GM18511 (cell line): ENCODE measurements at regions not wholly inside any gene's neighbourhood (a gene's known extent, or its start where the extent isn't known, plus 50 kb on each side); places are given as distances from the start of the nearest gene placed in this dataset.
"Not testable (repeated sequence)": the region's sequence is repeated elsewhere in the genome, so short reads cannot be mapped to it uniquely, and the experiment has no call there.

Experiments
- ATAC-seq: cut with Tn5 transposase; IDR thresholded peaks from one replicate; pipeline ENCODE4 v1.9.1; 2021; ENCODE audit warnings: mild to moderate bottlenecking, moderate library complexity; ENCODE audit not compliant: unreplicated experiment

DNA sequence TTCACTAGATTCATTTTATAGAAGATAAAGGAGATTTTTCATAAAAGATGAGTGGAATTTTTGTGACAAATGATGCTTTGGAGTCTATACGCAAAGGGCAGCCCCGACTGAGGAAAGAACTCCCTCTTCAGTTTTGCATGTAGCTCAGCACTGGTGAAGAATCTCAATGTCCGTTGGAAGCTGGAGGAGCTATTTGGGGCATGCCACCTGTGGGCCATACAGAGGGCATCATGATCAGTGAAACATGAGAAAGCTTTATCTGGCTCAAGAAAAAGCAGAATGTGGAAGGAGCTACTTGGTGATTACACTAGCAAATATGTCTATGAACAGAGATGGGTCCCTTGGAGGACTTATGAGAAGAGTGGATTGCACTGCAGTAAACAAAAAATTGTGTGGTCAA lies 1359.3 kb downstream of the REEP3 start:
- no peak for ATAC-seq

DNA sequence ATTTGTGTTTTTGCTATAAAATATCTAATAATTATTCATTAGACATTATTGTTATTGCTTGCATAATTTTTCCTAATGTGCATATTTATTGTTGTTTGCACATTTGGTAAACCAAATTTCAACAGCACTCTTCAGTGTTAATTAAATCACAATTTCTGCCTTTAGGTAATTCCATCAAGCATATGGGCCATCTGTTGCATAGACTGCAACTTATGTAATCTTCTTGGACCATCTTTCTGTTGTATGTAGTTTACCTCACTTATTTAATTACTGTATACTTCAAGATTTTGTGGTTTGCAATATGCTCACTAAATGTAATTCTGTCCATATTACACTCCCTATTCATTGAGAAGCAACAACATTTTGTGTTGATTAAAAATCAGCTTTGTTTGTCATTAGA lies 1360.1 kb downstream of the REEP3 start:
- ATAC-seq, result no peak

DNA sequence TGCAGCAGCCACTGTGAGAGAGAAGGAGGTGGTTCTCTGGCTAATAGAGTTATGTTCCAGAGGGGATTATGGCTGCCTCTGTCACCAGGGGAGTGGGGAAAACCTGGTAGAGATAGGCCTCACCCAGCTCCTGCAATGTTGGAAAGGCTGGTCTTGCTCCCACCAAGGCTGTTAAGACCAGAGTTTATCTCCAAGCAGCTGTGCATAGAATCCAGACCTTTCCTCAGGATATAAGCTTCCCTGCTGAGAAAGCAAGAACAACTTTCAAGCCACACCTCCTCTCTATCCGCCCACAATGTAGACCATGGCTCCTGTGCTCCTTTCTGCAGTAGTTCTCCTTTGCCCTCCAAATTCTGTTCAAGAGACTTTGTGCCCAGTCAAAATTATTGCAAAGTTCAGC lies 1375.4 kb downstream of the REEP3 start:
- ATAC-seq, result no peak

DNA sequence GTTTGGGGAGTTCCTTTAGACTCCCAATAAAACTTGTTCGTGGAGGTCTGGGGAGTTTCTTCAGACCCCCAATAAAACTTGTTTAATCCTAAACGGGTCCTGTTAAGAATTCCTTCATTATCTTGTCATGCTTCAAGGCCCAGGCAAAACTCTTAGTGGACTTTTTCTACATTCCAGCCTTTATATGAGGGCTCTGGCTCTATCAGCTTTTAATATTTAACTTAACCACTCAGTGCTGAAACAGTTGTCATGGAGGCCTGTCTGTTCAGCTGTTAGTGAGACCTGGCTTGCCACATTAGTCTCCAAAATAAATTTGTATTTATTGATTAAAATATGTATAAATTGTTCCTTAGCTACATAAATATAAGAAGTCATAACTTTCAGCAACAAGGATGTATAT lies 1385.1 kb downstream of the REEP3 start:
- not testable (repeated sequence) for ATAC-seq

DNA sequence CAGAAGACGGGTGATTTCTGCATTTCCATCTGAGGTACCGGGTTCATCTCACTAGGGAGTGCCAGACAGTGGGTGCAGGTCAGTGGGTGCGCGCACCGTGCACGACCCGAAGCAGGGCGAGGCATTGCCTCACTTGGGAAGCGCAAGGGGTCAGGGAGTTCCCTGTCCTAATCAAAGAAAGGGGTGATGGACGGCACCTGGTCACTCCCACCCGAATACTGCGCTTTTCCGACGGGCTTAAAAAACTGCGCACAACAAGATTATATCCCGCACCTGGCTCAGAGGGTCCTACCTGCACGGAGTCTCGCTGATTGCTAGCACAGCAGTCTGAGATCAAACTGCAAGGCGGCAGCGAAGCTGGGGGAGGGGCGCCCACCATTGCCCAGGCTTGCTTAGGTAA lies 1403.1 kb downstream of the REEP3 start:
- ATAC-seq, result not testable (repeated sequence)

DNA sequence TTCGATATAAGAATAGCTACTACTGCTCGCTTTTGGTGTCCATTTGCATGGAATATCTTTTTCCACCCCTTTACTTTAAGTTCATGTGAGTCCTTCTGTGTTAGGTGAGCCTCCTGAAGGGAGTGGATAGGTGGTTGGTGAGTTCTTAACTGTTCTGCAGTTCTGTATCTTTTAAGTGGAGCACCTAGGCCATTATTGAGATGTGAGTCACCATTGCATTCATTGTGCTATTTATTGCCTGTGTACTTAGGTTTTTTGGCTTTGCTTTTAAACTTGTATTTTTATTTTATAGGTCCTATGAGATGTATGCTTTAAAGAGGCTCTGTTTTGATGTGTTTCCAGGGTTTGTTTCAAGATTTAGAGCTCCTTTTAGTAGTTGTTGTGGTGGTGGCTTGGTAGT lies 1430.8 kb downstream of the REEP3 start:
- no peak for ATAC-seq

DNA sequence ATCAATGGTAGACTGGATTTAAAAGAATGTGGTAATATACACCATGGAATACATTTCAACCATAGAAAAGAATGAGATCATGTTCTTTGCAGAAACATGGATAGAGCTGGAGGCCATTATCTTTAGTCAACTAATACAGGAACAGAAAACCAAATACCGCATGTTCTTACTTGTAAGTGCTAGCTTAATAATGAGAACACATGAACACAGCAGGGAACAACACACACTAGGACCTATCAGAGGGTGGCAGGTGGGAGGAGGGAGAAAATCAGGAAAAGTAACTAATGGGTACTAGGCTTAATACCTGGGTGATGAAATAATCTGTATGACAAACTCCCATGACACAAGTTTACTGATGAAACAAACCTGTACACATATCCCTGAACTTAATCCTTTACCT lies 1435.2 kb downstream of the REEP3 start:
- ATAC-seq, result no peak

DNA sequence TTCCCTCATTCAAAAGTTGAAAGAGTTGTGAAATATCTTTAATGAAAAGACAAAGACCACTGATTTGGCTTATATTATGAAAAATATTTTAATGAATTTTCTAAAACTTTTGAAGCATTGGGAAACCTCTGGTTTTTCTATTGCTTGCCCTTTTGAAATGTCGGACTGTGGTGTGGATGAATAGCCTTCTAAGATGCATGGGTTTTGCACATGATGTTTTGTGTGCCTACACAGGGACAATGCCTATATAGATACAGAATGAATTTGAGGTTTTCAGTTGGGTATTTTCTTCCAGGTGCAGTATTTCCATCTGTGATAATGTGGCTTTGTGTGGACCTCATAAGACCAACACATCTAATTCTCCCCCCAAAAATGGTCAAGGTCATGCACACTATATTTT lies 1437.9 kb downstream of the REEP3 start:
- no peak for ATAC-seq

DNA sequence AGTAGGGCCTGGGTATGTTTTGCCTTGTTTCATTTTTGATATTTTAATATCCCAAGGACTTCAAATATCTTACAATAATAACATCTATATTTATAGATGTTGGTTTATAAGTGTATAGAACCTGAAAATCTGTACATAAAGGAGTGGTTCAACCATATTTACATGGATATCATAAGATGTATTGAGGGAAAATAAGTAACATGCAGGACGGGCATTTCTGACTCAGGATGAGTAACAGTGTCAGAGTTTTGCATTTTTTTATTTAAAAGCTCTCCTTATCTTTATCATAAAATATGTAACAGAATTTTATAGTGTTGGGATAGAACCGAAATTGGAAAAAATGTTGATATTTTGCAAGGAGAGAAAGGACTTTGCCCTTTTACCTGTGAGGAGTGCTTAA lies 1438.7 kb downstream of the REEP3 start:
- ATAC-seq, result no peak

DNA sequence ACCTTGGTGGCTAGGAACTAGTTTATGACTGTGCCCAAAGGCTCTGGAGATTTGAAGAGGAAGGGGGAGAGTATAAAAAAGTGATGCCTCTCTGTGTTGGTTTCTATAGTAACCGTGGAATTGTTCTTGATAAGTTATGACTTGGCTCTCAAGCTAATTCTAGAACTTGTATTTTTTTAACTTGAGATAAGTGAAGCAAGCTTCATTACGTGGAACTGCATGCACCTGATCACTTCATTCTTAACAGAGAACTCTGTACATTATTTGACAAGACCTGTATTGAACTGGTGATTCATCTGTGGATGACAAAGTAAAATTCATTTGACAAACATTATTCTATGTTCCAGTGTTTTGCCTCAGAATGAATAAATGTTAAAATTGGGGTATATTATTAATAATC lies 1452.2 kb downstream of the REEP3 start:
- ATAC-seq, result no peak

DNA sequence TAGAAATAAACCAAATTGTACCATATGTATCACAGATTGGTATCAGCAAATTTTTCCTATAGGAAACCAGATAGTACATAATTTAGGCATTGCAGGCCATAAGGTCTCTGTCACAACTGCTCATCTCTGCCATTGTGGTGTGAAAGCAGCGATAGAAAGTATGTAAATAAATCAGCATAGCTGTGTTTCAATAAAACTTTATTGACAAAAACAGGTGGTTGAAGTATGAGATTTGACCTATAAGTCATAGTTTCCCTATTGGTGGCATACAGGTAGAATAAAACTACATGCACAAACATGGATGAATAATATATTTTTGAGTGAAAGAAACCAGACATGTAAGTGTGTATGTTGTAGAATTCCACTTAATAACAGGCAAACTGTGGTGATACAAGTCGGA lies 1454.9 kb downstream of the REEP3 start:
- ATAC-seq, result no peak

DNA sequence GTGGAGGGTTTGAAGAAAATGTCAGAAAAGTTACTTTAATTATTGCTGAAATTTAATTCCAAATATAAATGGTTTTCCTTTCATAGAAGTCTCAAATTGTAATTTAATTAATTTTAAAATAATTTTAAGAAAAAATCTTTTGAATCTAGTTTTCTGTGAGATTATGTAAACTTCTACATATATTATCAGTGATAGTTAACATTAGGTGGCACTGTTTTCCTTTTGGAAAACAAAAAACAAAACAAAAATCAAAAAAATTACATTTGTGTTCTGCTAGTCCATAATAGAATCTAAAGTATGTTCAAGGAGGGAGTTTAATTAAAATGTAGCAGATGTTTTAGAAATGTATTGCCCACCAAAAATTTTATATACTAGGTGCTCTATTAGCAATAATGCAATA lies 1456.7 kb downstream of the REEP3 start:
- ATAC-seq, result no peak

DNA sequence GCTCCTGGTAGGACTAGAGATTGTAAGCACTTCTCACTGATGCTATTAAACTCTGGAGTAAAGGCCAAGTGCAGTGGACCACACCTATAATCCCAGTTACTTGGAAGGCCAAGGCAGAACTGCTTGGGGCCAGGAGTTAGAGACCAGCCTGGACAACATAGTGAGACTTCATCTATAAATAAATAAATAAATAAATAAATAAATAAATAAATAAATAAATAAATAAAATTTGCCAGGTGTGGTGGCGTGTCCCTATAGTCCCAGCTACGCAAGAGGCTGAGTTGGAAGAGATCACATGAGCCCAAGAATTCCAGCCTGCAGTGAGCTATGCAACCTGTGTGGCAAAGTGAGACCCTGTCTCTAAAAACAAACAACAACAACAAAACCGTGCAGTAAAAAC lies 1475.7 kb downstream of the REEP3 start:
- ATAC-seq, result no peak

DNA sequence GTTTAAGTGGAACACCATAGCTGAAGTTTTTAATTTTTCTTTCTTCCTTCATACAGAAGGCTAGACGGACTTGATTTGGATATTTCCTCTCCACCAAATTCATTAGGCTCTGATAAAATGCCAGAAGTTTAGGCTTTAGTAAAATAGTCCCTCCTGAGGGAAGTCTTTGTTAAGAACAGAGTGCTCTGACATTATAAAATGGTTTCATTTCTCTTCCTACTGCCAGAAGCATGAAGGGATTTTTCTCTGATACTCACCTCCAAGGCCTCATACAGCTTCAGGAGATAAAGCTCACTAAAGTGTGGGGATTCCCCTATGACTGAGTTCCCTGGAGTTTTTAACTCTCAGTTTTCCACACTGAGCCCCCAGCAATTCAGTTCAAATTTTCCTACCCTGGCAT lies 1489.6 kb downstream of the REEP3 start:
- no peak for ATAC-seq

DNA sequence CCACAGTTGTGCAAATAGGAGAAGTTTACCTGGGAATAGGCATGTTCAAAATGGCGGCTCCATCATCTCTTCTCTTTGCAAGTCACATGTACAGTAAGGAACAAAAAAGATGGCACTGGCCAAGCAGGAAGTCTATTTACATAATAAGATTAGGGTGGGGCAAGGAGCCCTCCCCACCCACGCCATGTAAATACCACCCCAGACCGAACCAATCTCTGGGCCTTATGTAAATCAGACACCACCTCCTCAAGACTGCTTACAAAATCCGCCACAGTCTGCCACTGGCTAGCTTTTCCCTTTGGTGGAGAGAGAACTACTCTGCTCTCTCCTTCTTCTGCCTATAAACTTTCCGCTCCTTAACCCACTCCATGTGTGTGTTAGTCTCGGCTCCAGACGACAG lies 1496.3 kb downstream of the REEP3 start:
- no peak for ATAC-seq

DNA sequence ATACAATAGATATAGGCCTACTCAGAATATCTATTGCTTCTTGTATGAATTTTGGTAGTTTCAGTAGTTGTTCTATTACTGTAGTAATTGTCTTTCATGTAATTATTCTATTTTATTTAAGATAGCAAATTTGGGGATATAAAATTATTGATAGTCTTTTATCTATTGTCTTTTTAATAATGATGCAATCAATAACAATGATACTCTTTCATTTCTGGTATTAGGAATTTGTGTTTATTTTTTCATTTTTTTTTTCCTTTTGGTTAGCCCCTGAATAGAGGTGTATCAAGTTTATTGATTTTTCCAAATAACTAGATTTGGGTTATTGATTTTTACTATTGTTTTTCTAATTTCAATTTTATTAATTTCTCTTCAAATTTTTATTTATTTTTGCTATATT lies 1503.7 kb downstream of the REEP3 start:
- ATAC-seq, result no peak

DNA sequence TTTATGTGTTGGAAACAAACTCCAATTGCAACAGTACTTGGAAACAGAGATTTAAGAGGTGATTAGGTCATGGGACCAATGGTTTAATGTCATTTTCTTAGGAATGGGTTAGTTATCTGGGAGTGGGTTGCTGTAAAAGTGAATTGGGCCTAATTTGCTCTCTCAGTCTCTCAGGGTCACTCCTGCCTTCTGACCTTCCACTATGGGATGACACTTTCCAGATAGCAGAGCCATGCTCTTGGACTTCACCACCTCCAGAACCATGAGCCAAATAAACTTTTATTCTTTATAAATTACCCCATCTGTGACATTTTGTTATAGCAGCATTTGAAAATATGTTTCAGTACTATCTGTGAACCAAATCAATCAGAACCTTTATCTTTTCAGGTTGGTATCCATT lies 1509.1 kb downstream of the REEP3 start:
- ATAC-seq, result no peak

DNA sequence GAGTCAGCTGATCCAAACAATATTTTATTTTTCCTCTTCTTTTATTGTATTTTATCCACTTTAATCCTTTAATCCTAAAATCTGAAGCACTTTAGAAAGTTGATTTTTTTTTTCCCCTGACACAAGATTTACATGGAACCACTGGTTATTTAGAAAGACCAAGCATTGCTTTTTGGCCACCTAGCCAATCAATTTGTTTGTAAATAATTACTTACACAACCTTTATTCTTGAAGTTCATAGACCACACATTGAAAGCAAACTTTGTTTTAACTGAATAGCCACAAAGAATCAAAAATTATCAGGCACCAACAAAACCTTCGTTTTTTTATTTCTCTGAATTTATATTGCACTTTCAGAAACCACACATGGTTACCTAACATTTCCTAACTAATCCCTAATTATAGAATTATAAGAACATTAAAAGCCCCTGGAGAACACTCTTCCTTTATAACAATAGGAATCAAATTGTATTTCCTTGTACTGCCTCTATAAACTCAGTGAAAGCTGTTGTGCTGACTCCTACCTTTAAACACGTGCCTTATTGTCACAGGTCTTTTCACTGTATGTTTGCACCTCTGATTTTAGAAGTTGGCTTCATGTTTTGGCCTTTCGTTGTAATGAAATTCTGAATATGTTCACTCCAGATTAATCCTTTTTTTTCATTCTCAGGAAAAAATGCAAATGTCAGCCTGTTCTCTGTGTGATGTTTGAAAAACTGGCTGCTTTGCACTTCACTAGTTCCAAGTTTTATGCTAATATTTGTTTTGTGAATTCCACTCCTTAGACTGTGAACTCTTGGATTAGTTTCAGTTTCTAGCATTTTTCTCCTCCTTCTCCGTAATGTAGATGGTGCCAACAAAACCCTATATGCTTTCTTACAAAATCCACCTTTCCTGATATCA lies 1511.9 kb downstream of the REEP3 start:
- no peak for ATAC-seq

DNA sequence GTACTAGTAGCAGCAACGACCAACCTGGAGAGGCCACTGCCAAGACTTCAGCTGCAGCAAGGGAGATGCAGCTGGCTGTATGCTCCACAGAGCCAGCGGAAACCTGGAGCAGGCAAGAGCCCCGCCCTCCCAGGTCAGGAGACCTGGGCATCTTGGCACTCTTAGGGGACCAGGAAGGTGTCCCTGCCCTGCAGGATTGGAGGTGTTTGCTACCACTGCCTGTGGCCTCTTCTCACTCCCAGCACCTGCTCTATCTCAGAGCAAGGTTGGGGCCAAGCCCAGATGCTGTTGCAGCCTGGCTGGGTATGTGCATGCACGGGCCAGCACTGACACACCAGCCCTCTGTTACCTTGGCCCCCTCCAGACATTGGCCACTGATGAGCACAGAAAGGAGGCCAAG lies 1512.8 kb downstream of the REEP3 start:
- ATAC-seq, result no peak

DNA sequence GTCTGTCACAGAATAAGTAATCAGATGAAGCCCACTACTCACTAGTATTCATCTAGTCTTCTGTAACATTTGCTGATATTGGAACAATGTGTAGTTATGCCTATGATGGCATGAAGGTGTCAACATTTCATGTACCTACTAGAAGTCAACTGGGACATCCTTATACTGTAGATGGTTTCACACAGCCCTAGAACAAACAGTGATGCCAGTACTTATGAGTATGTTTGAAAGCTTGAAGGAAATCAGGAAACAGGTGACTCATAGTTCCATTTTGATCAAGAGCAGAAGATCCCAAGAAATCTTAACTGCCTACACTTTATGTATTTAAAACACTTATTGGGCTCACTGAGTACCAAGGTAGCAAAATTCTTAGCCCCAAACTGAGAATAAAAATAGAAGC lies 1519.6 kb downstream of the REEP3 start:
- ATAC-seq, result no peak

DNA sequence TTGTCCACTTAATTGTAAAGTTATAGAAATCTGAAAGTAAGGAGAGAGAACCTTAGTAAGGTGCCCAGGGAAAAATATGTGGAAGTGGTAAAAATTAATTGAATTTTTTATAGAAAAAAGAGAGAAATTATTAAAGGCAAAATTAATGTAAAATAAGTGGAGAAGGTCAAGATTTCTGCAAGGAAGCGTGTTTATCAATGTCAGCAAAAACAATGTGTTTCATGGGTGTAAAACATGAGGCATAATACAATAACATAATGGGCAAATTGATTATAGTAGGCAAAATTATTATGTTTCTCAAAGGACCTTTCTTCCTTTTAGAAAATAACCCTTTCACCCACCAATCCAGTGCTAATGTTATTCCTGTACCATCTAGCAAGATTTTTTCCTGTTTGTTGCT lies 1520.1 kb downstream of the REEP3 start:
- no peak for ATAC-seq

DNA sequence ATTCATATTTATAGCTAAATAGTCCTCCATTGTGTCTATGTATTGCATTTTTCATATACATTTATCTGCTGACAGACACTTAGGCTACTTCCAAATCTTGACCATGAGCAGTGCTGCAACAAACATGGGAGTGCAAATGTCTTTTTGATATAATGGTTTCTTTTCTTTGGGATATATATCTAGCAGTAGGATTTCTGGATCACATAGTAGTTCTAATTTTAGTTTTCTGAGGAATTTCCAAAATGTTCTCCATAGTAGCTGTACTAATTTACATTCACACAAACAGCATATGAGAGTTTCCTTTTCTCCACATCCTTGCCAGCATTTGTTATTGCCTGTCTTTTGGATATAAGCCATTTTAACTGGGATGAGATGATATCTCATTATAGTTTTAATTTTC lies 1521.3 kb downstream of the REEP3 start:
- ATAC-seq, result no peak

DNA sequence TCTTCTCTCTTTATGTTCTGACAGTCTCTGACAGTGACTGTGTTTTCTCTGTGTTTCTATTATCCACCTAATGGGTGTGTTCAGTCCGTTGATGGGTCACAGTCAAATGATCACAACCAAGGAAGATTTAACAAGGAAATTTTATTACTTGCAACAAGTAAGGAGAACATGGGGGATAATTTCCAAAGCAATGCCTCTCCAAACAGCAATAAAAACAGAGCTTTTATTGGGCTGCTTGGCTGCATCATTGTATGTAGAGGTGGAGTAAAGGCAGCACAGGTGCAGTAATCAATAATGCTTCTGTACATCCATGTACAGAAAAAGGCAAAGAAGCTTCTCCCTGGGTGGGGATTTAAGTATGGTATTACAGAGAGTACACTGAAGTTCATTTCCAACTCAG lies 1525.6 kb downstream of the REEP3 start:
- ATAC-seq, result no peak
